IPS-20b (cell line): ENCODE measurements at regions not wholly inside any gene's neighbourhood (a gene's known extent, or its start where the extent isn't known, plus 50 kb on each side); places are given as distances from the start of the nearest gene placed in this dataset.

ENCODE experiments used
- H3K27ac ChIP-seq: one replicate; pipeline ENCODE4 v1.5.1; 2013; ENCODE audit warnings: low read length
- H3K27me3 ChIP-seq: 2 replicates; pipeline ENCODE4 v1.6.1; 2013; ENCODE audit warnings: mild to moderate bottlenecking, low read length, inconsistent platforms; ENCODE audit not compliant: insufficient read depth
- H3K36me3 ChIP-seq: 2 replicates; pipeline ENCODE4 v1.6.1; 2013; ENCODE audit warnings: low read depth, mild to moderate bottlenecking, inconsistent platforms, low read length, moderate library complexity; ENCODE audit not compliant: insufficient read depth
- H3K4me1 ChIP-seq: 2 replicates; pipeline ENCODE4 v1.6.1; 2013; ENCODE audit warnings: mild to moderate bottlenecking, control low read depth, inconsistent platforms, low read length, moderate library complexity; ENCODE audit not compliant: insufficient read depth
- H3K4me3 ChIP-seq: 2 replicates; pipeline ENCODE4 v1.5.1; 2013; ENCODE audit warnings: mild to moderate bottlenecking, low read length, inconsistent platforms
- H3K9ac ChIP-seq: 2 replicates; pipeline ENCODE4 v1.6.1; 2013; ENCODE audit warnings: low read depth, mild to moderate bottlenecking, inconsistent platforms, low read length, moderate library complexity
- H3K9me3 ChIP-seq: 2 replicates; pipeline ENCODE4 v1.6.1; 2013; ENCODE audit warnings: mild to moderate bottlenecking, low read depth, low read length, inconsistent platforms; ENCODE audit not compliant: insufficient read depth

- Histone ChIP-seq H3K4me1 (no peaks in the 10 kb centered on the region), H3K4me3 (no peak overlapping the region), H3K9ac (no peak overlapping the region), H3K27me3 (no peaks in the 10 kb centered on the region), H3K27ac (no peak overlapping the region), H3K9me3 (peaks cover 7% of the 10 kb centered on the region), H3K36me3 (no peaks in the 10 kb centered on the region)
Observed at GRCh38 chr12:116472193-116472592, 87.0 kb upstream of the MAP1LC3B2 start.

DNA sequence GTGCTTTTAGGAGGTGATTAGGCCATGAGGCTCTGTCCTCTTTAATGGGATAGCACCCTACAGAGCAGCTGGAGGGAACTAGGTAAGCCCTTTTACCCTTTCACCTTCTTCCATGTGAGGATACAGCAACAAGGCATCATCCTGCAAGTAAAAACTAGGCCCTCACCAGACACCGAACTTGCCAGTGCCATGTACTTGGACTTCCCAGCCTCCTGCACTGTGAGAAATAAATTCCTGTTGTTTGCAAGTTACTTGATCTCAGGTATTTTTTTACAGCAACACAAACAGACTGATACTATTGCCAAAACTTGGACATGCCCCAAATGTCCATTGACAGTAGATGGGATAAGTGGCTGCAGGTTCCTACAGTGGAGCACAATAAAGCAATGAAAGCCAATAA, 85.8 kb upstream of the MAP1LC3B2 start:
- no peak overlapping the region for H3K4me3 ChIP-seq
- H3K36me3 ChIP-seq, result no peaks in the 10 kb centered on the region
- no peak overlapping the region for H3K27ac ChIP-seq
- no peaks in the 10 kb centered on the region for H3K4me1 ChIP-seq
- no peak overlapping the region for H3K9ac ChIP-seq
- H3K9me3 ChIP-seq, result peaks cover 10% of the 10 kb centered on the region
- no peaks in the 10 kb centered on the region for H3K27me3 ChIP-seq

- H3K9me3 ChIP-seq, result peaks cover 11% of the 10 kb centered on the region
- no peak overlapping the region for H3K27ac ChIP-seq
- H3K4me1 ChIP-seq, result no peaks in the 10 kb centered on the region
- H3K27me3 ChIP-seq, result no peaks in the 10 kb centered on the region
- no peak overlapping the region for H3K9ac ChIP-seq
- H3K36me3 ChIP-seq, result no peaks in the 10 kb centered on the region
- no peak overlapping the region for H3K4me3 ChIP-seq
Observed at GRCh38 chr12:116474331-116474730, 84.8 kb upstream of the MAP1LC3B2 start.

GRCh38 chr12:116474899-116475298, 84.3 kb upstream of the MAP1LC3B2 start:
- Histone ChIP-seq H3K27me3 (no peaks in the 10 kb centered on the region), H3K9me3 (peaks cover 11% of the 10 kb centered on the region)

DNA sequence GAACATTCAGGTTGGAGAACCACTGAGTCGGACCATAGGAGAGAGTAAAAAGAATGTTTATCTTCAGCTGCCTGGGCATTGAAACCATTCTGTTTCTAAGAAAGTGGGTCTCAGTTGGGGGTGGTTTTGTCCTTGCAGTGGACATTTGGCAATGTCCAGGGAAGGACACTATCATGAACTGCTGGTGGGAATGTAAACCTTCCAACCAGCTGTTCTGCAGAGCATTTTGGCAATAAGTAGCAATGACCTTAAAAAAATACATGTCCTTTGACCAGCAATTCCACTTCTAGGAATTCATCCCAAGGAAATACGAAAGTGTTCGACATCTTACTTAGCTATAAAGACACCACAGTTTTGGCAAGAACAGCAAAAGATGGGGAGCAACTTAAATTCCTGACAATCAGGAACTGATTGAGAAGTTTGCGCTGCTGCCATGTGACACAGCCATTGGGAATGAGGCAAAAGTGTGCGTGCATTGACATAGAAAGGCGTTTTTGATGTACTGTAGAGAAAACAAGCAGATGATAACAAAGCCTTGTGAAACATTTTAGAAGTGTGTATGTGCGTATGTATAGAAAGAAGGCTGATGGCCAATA, 82.9 kb upstream of the MAP1LC3B2 start:
- H3K9ac ChIP-seq, result no peak overlapping the region
- peaks cover 11% of the 10 kb centered on the region for H3K9me3 ChIP-seq
- no peaks in the 10 kb centered on the region for H3K36me3 ChIP-seq
- H3K4me1 ChIP-seq, result no peaks in the 10 kb centered on the region
- H3K4me3 ChIP-seq, result no peak overlapping the region
- H3K27ac ChIP-seq, result no peak overlapping the region
- no peaks in the 10 kb centered on the region for H3K27me3 ChIP-seq

More at GRCh38 chr12:116474899-116475298, 84.3 kb upstream of the MAP1LC3B2 start:
- H3K4me3 ChIP-seq, result no peak overlapping the region
- H3K4me1 ChIP-seq, result no peaks in the 10 kb centered on the region
- no peak overlapping the region for H3K27ac ChIP-seq
- H3K9ac ChIP-seq, result no peak overlapping the region
- no peaks in the 10 kb centered on the region for H3K36me3 ChIP-seq

GRCh38 chr12:116478243-116478773, 80.9 kb upstream of the MAP1LC3B2 start:
- Histone ChIP-seq H3K27me3 (no peaks in the 10 kb centered on the region), H3K4me3 (no peak overlapping the region), H3K4me1 (no peaks in the 10 kb centered on the region), H3K36me3 (no peaks in the 10 kb centered on the region), H3K9ac (no peak overlapping the region), H3K9me3 (peaks cover 11% of the 10 kb centered on the region), H3K27ac (no peak overlapping the region)

GRCh38 chr12:116480210-116480810, 78.9 kb upstream of the MAP1LC3B2 start:
- no peak overlapping the region for H3K4me3 ChIP-seq
- H3K9me3 ChIP-seq, result peaks cover 11% of the 10 kb centered on the region
- H3K27ac ChIP-seq, result no peak overlapping the region
- H3K9ac ChIP-seq, result no peak overlapping the region
- H3K36me3 ChIP-seq, result no peaks in the 10 kb centered on the region
- H3K4me1 ChIP-seq, result no peaks in the 10 kb centered on the region
- no peaks in the 10 kb centered on the region for H3K27me3 ChIP-seq

DNA sequence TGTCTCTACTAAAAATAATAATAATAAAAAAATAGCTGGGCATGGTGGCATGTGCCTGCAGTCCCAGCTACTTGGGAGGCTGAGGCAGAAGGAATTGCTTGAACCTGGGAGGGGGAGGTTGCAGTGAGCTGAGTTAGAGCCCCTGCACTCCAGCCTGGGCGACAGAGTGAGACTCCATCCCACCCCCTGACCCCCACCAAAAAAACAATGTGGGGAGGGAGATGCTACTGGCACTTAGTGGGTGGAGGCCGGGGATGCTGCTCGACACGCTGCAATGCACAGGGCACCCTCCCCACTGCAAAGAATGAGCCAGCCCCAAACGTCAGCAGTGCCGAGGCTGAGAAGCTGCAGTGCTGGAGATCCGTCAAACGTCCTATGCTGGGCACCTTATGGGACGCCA, 77.5 kb upstream of the MAP1LC3B2 start:
- Histone ChIP-seq H3K27me3 (no peaks in the 10 kb centered on the region), H3K9ac (no peak overlapping the region), H3K9me3 (peaks cover 4% of the 10 kb centered on the region; the same call in 1 of the 2 replicates), H3K4me1 (no peaks in the 10 kb centered on the region), H3K36me3 (no peaks in the 10 kb centered on the region), H3K27ac (no peak overlapping the region), H3K4me3 (no peak overlapping the region)

GRCh38 chr12:116482179-116482578, 77.0 kb upstream of the MAP1LC3B2 start:
- Histone ChIP-seq H3K9me3 (peaks cover 4% of the 10 kb centered on the region; the same call in 1 of the 2 replicates), H3K4me1 (no peaks in the 10 kb centered on the region), H3K9ac (no peak overlapping the region), H3K36me3 (no peaks in the 10 kb centered on the region), H3K27ac (no peak overlapping the region), H3K4me3 (no peak overlapping the region), H3K27me3 (no peaks in the 10 kb centered on the region)

DNA sequence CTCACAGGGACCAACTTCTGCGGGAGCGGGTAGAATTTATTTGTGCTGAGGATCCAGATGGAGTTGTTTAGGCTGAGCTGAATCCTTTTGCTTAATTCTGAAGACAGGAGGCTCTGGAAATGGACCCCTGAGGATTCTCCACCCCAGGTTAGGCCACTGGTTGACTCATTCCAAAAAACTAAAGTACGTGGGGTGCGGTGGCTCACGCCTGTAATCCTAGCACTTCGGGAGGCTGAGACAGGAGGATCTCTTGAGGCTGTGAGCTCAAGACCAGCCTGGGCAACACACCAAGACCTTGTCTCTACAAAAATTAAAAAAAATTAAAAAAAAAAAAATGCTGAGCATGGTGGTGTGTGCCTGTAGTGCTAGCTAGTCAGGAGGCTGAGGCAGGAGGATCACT, 76.3 kb upstream of the MAP1LC3B2 start:
- Histone ChIP-seq H3K27ac (no peak overlapping the region), H3K9me3 (peaks cover 4% of the 10 kb centered on the region; the same call in 1 of the 2 replicates), H3K4me1 (no peaks in the 10 kb centered on the region), H3K36me3 (no peaks in the 10 kb centered on the region), H3K27me3 (no peaks in the 10 kb centered on the region), H3K4me3 (no peak overlapping the region), H3K9ac (no peak overlapping the region)

- Histone ChIP-seq H3K4me1 (no peaks in the 10 kb centered on the region), H3K27ac (no peak overlapping the region), H3K4me3 (no peak overlapping the region), H3K9ac (no peak overlapping the region), H3K27me3 (no peaks in the 10 kb centered on the region), H3K36me3 (no peaks in the 10 kb centered on the region), H3K9me3 (no peaks in the 10 kb centered on the region)
Observed at GRCh38 chr12:116483959-116484750, 75.0 kb upstream of the MAP1LC3B2 start.
